H1 (cell line): ENCODE measurements at regions not wholly inside any gene's neighbourhood (a gene's known extent, or its start where the extent isn't known, plus 50 kb on each side); places are given as distances from the start of the nearest gene placed in this dataset.
"Not testable (repeated sequence)": the region's sequence is repeated elsewhere in the genome, so short reads cannot be mapped to it uniquely, and the experiment has no call there.

Source experiments
- CTCF ChIA-PET: fragments of 300-600 bp; sonication (Branson Sonifier 250); formaldehyde crosslinking; loops from one replicate; lab custom pipeline; 2021; ENCODE audit not compliant: partially characterized antibody; lab: Charles Lee
- POLR2A ChIA-PET: fragments of 300-600 bp; sonication (Branson Sonifier 250); formaldehyde crosslinking; loops from one replicate; lab custom pipeline; 2021; ENCODE audit warnings: inconsistent platforms; ENCODE audit not compliant: partially characterized antibody; lab: Charles Lee
- DNase-seq, 2 experiments: peaks; one replicate each; pipeline versions ENCODE4 v3.0.0 to v3.0.0-alpha.2; 2010 to 2022; ENCODE audit warnings: low spot score in 2 of 2, low read depth in 1 of 2, mixed read lengths in 1 of 2
- FAIRE-seq: peaks from 2 replicates; lab custom pipeline; 2011; peaks lifted over from hg19 to GRCh38; lab: Jason Lieb, UNC
- H2AFZ ChIP-seq: 2 replicates; pipeline ENCODE4 v1.8.1; 2012; ENCODE audit warnings: low read length, inconsistent platforms
- H2AK5ac ChIP-seq: 2 replicates; pipeline ENCODE4 v1.6.1; 2013; ENCODE audit warnings: low read depth, low read length
- H2BK120ac ChIP-seq: replicated peaks from 2 replicates; pipeline ENCODE3; 2013; ENCODE audit warnings: low read depth, low read length, inconsistent platforms
- H2BK12ac ChIP-seq: 2 replicates; pipeline ENCODE4 v1.6.1; 2013; ENCODE audit warnings: low read depth, low read length
- H2BK15ac ChIP-seq: 2 replicates; pipeline ENCODE4 v1.6.1; 2013; ENCODE audit warnings: low read length
- H2BK20ac ChIP-seq: 2 replicates; pipeline ENCODE4 v1.6.1; 2013; ENCODE audit warnings: low read length
- H2BK5ac ChIP-seq: 2 replicates; pipeline ENCODE4 v1.6.1; 2013; ENCODE audit warnings: low read depth, low read length
- H3K14ac ChIP-seq: 2 replicates; pipeline ENCODE4 v1.6.1; 2013; ENCODE audit warnings: inconsistent platforms; ENCODE audit not compliant: insufficient read length
- H3K18ac ChIP-seq: 2 replicates; pipeline ENCODE4 v1.6.1; 2013; ENCODE audit warnings: low read length; ENCODE audit errors: extremely low read depth
- H3K23ac ChIP-seq: 2 replicates; pipeline ENCODE4 v1.6.1; 2013; ENCODE audit warnings: inconsistent platforms; ENCODE audit not compliant: insufficient read length
- H3K23me2 ChIP-seq: 2 replicates; pipeline ENCODE4 v1.6.1; 2013; ENCODE audit warnings: low read depth, low read length
- H3K27ac ChIP-seq: 2 replicates; pipeline ENCODE4 v1.6.1; 2011; ENCODE audit warnings: low read depth, low read length, inconsistent platforms
- H3K27me3 ChIP-seq, 4 experiments: replicated peaks in 1 of 4; 1 replicate in 1 of 4; 2 replicates in 3 of 4; pipeline versions ENCODE4 v1.6.1 to v1.8.1; 2011 to 2013; ENCODE audit warnings: low read length in 3 of 4, mild to moderate bottlenecking in 3 of 4, inconsistent platforms in 2 of 4, mixed read lengths in 2 of 4, moderate library complexity in 1 of 4; ENCODE audit not compliant: control insufficient read depth in 3 of 4, insufficient read depth in 3 of 4; ENCODE audit errors: extremely low read depth in 1 of 4
- H3K36me3 ChIP-seq, 4 experiments: 2 replicates each; pipeline versions ENCODE4 v1.6.1 to v1.8.1; 2011 to 2013; ENCODE audit warnings: mild to moderate bottlenecking in 4 of 4, low read length in 3 of 4, moderate library complexity in 2 of 4, control low read depth in 1 of 4, inconsistent platforms in 1 of 4; ENCODE audit not compliant: insufficient read depth in 4 of 4, control insufficient read depth in 2 of 4
- H3K4ac ChIP-seq: replicated peaks from 2 replicates; pipeline ENCODE3; 2013; ENCODE audit warnings: low read length, low read depth, mixed read lengths, inconsistent platforms; ENCODE audit not compliant: insufficient read length
- H3K4me1 ChIP-seq, 4 experiments: replicated peaks in 1 of 4; 1 replicate in 1 of 4; 2 replicates in 3 of 4; pipeline versions ENCODE4 v1.6.1 to v1.8.1; 2011 to 2013; ENCODE audit warnings: low read length in 3 of 4, inconsistent platforms in 2 of 4, mixed read lengths in 1 of 4; ENCODE audit not compliant: insufficient read depth in 4 of 4, control insufficient read depth in 3 of 4
- H3K4me2 ChIP-seq, 2 experiments: 2 replicates each; pipeline versions ENCODE4 v1.6.1 to v1.8.1; 2011 to 2013; ENCODE audit warnings: low read depth in 2 of 2, low read length in 2 of 2, control low read depth in 1 of 2, inconsistent platforms in 1 of 2, mild to moderate bottlenecking in 1 of 2; ENCODE audit not compliant: insufficient read depth in 1 of 2
- H3K4me3 ChIP-seq, 4 experiments: fragments of 200-600, 300-600 bp in 1 of 4; sonication (generic), shearing (Covaris generic), sonication (Bioruptor Twin) in 1 of 4; 2 replicates each; pipeline versions ENCODE4 v1.5.1 to v1.8.1; 2011 to 2016; ENCODE audit warnings: low read length in 4 of 4, low read depth in 3 of 4, control low read depth in 2 of 4, inconsistent platforms in 2 of 4, mild to moderate bottlenecking in 2 of 4, mixed read lengths in 1 of 4, moderate library complexity in 1 of 4; ENCODE audit not compliant: insufficient read depth in 2 of 4; ENCODE audit errors: extremely low read depth in 1 of 4
- H3K56ac ChIP-seq: replicated peaks from 2 replicates; pipeline ENCODE3; 2013; ENCODE audit warnings: low read depth, mild to moderate bottlenecking, mixed read lengths, low read length, inconsistent platforms; ENCODE audit not compliant: insufficient read length
- H3K79me1 ChIP-seq: 2 replicates; pipeline ENCODE4 v1.6.1; 2013; ENCODE audit warnings: low read depth, low read length, control low read depth
- H3K79me2 ChIP-seq, 2 experiments: 2 replicates each; pipeline versions ENCODE4 v1.6.1 to v1.8.1; 2012 to 2013; ENCODE audit warnings: low read length in 2 of 2, mild to moderate bottlenecking in 2 of 2, inconsistent platforms in 1 of 2; ENCODE audit not compliant: insufficient read depth in 2 of 2, control insufficient read depth in 1 of 2
- H3K9ac ChIP-seq, 4 experiments: replicated peaks in 1 of 4; 1 replicate in 1 of 4; 2 replicates in 3 of 4; pipeline versions ENCODE4 v1.6.1 to v1.8.1; 2011 to 2013; ENCODE audit warnings: low read depth in 3 of 4, low read length in 3 of 4, control low read depth in 2 of 4, mild to moderate bottlenecking in 2 of 4, moderate library complexity in 2 of 4, inconsistent platforms in 1 of 4; ENCODE audit errors: extremely low read depth in 1 of 4
- H3K9me3 ChIP-seq, 2 experiments: 2 replicates each; pipeline versions ENCODE4 v1.6.1 to v1.8.1; 2012 to 2013; ENCODE audit warnings: mild to moderate bottlenecking in 2 of 2, moderate library complexity in 2 of 2, control low read depth in 1 of 2, inconsistent platforms in 1 of 2, low read depth in 1 of 2, low read length in 1 of 2, mixed read lengths in 1 of 2; ENCODE audit not compliant: insufficient read depth in 2 of 2
- H4K20me1 ChIP-seq, 2 experiments: replicated peaks in 1 of 2; 2 replicates each; pipeline versions ENCODE3 to v1.8.1; 2011 to 2013; ENCODE audit warnings: inconsistent platforms in 2 of 2, low read length in 2 of 2, mild to moderate bottlenecking in 1 of 2; ENCODE audit not compliant: insufficient read depth in 2 of 2, control insufficient read depth in 1 of 2
- H4K5ac ChIP-seq: 2 replicates; pipeline ENCODE4 v1.6.1; 2013; ENCODE audit warnings: low read length, low read depth, mixed read lengths, inconsistent platforms; ENCODE audit not compliant: insufficient read length
- H4K8ac ChIP-seq: 2 replicates; pipeline ENCODE4 v1.8.0; 2013; ENCODE audit warnings: mild to moderate bottlenecking, moderate library complexity, low read length, inconsistent platforms; ENCODE audit not compliant: insufficient read depth; ENCODE audit errors: extremely low read depth
- H4K91ac ChIP-seq: replicated peaks from 2 replicates; pipeline ENCODE3; 2013; ENCODE audit warnings: low read length, mixed read lengths, inconsistent platforms; ENCODE audit not compliant: insufficient read length
- WGBS, 2 experiments: shearing (Covaris generic) in 1 of 2; methylation state at CpG; one replicate each; pipeline versions ENCODE4 v1.1.6 to v1.1.7; 2013 to 2015; ENCODE audit warnings: low lambda C conversion rate in 2 of 2, mixed read lengths in 2 of 2, inconsistent platforms in 1 of 2, low coverage in 1 of 2, missing lambda C conversion rate in 1 of 2; ENCODE audit not compliant: insufficient replicate concordance in 2 of 2, insufficient coverage in 1 of 2, insufficient read length in 1 of 2; ENCODE audit errors: extremely low coverage in 1 of 2, missing lambda C conversion rate in 1 of 2; 5-methylcytosine and 5-hydroxymethylcytosine counted together

- H4K91ac ChIP-seq, FAIRE-seq, H3K4me3 ChIP-seq, H2AK5ac ChIP-seq, H4K5ac ChIP-seq, H2AFZ ChIP-seq, H2BK20ac ChIP-seq, H2BK12ac ChIP-seq, H3K79me1 ChIP-seq, H3K23me2 ChIP-seq, H2BK5ac ChIP-seq, H3K9ac ChIP-seq, H3K56ac ChIP-seq, DNase-seq, H2BK15ac ChIP-seq, H3K27ac ChIP-seq, H3K23ac ChIP-seq, POLR2A ChIA-PET, H3K14ac ChIP-seq, H3K36me3 ChIP-seq, H3K4ac ChIP-seq, H3K79me2 ChIP-seq, H3K18ac ChIP-seq, H2BK120ac ChIP-seq, H4K20me1 ChIP-seq, H4K8ac ChIP-seq, H3K4me2 ChIP-seq, H3K9me3 ChIP-seq, H3K27me3 ChIP-seq, H3K4me1 ChIP-seq: not testable (repeated sequence)
- 91% methylated on average over 4 of the region's 4 CpGs; no CpG with 5 or more reads in 1 of the 2 experiments for WGBS, 2 experiments
- CTCF ChIA-PET, result interaction anchor here (0.9 kb wide), 1 partner anchor 28 kb away, joined by 3 read pairs; no protein-coding TSS in a partner anchor
Measured at GRCh38 chr3:144506375-144506774, 534.8 kb downstream of the DIPK2A start.
